ENCODE measurements at regions not wholly inside any gene's neighbourhood (a gene's known extent, or its start where the extent isn't known, plus 50 kb on each side); places are given as distances from the start of the nearest gene placed in this dataset.
A peak's percentile ranks its signal among the peaks of the same experiment; 100 is the strongest.
"Not testable (repeated sequence)": the region's sequence is repeated elsewhere in the genome, so short reads cannot be mapped to it uniquely, and the experiment has no call there.

DNA sequence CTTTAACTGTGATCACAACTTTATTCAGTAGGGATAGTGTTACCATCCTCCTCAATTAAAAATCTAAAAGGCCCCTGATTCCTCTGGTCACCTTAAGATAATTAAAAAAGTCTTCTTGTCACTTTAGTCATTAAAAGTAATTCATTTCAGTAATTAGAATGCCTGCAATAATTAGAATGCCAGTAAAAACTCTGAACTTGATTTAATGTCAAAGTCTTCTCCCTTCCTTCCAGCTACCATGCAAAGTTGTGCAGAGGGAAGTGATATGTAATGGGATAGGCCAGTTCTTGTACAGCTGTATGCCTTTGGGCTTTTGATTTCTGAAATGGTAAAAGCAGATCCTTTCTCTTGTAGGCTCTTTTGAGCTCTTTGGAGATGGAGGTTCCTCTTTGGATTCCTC lies 417.2 kb downstream of the ADAM29 start:
- FAIRE-seq (no peak), DNase-seq (ENCODE audit: low read depth) (no peak)
- no peaks in the 10 kb centered on the region for H3K79me2 ChIP-seq (ENCODE audit: insufficient read depth, low read length)
- no peaks in the 10 kb centered on the region for H3K4me1 ChIP-seq (ENCODE audit: insufficient read depth, low read length)
- no peaks in the 10 kb centered on the region for H4K20me1 ChIP-seq (ENCODE audit: insufficient read depth, low read length)
- H3K4me3 ChIP-seq (ENCODE audit: insufficient read depth, low read depth, low read length) = no peak overlapping the region
- no peaks in the 10 kb centered on the region for H3K9me3 Mint-ChIP-seq (ENCODE audit: unreplicated experiment)
- no peak overlapping the region for H3K27ac Mint-ChIP-seq (ENCODE audit: unreplicated experiment)
- H3K9ac ChIP-seq (ENCODE audit: low read length) = no peak overlapping the region
- no peak overlapping the region for H3K27ac ChIP-seq (ENCODE audit: low read depth, low read length)
- no peak overlapping the region for H3K4me2 ChIP-seq (ENCODE audit: low read length)
- H3K36me3 Mint-ChIP-seq (ENCODE audit: low read depth, unreplicated experiment) = no peaks in the 10 kb centered on the region
- TF ChIP-seq EZH2 (IDR thresholded peaks at IDR 0.05; ENCODE audit: insufficient read depth, low read length) = no peak
- TF ChIP-seq, protein P1, sequence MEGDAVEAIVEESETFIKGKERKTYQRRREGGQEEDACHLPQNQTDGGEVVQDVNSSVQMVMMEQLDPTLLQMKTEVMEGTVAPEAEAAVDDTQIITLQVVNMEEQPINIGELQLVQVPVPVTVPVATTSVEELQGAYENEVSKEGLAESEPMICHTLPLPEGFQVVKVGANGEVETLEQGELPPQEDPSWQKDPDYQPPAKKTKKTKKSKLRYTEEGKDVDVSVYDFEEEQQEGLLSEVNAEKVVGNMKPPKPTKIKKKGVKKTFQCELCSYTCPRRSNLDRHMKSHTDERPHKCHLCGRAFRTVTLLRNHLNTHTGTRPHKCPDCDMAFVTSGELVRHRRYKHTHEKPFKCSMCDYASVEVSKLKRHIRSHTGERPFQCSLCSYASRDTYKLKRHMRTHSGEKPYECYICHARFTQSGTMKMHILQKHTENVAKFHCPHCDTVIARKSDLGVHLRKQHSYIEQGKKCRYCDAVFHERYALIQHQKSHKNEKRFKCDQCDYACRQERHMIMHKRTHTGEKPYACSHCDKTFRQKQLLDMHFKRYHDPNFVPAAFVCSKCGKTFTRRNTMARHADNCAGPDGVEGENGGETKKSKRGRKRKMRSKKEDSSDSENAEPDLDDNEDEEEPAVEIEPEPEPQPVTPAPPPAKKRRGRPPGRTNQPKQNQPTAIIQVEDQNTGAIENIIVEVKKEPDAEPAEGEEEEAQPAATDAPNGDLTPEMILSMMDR (IDR thresholded peaks at IDR 0.05; ENCODE audit: insufficient read depth, low read depth, low read length) = no peak
- no peak overlapping the region for H2AFZ ChIP-seq (ENCODE audit: low read depth, low read length)
- H3K9me3 ChIP-seq (ENCODE audit: insufficient read depth, low read depth, low read length) = no peaks in the 10 kb centered on the region
- H3K27me3 ChIP-seq (ENCODE audit: insufficient read depth, low read length) = no peaks in the 10 kb centered on the region
- no peaks in the 10 kb centered on the region for H3K27me3 Mint-ChIP-seq (ENCODE audit: low read depth, unreplicated experiment)
- no peak overlapping the region for H3K4me3 Mint-ChIP-seq (ENCODE audit: unreplicated experiment)
- no peaks in the 10 kb centered on the region for H3K36me3 ChIP-seq (ENCODE audit: insufficient read depth, low read length)
- peaks cover 7% of the 10 kb centered on the region for H3K4me1 Mint-ChIP-seq (ENCODE audit: low read depth, unreplicated experiment)

GRCh38 chr4:175336570-175336969 lies 418.4 kb downstream of the ADAM29 start:
- H3K4me2 ChIP-seq (ENCODE audit: low read length); H3K27me3 ChIP-seq (ENCODE audit: insufficient read depth, low read length); H3K36me3 Mint-ChIP-seq (ENCODE audit: low read depth, unreplicated experiment); H3K27ac ChIP-seq (ENCODE audit: low read depth, low read length); H3K9me3 Mint-ChIP-seq (ENCODE audit: unreplicated experiment); H3K4me1 ChIP-seq (ENCODE audit: insufficient read depth, low read length); H3K9me3 ChIP-seq (ENCODE audit: insufficient read depth, low read depth, low read length); H3K4me1 Mint-ChIP-seq (ENCODE audit: low read depth, unreplicated experiment); H3K27me3 Mint-ChIP-seq (ENCODE audit: low read depth, unreplicated experiment); H3K36me3 ChIP-seq (ENCODE audit: insufficient read depth, low read length); H3K4me3 ChIP-seq (ENCODE audit: insufficient read depth, low read depth, low read length); H3K4me3 Mint-ChIP-seq (ENCODE audit: unreplicated experiment); H3K27ac Mint-ChIP-seq (ENCODE audit: unreplicated experiment); FAIRE-seq; H4K20me1 ChIP-seq (ENCODE audit: insufficient read depth, low read length); DNase-seq (ENCODE audit: low read depth); H2AFZ ChIP-seq (ENCODE audit: low read depth, low read length); H3K79me2 ChIP-seq (ENCODE audit: insufficient read depth, low read length); H3K9ac ChIP-seq (ENCODE audit: low read length): not testable (repeated sequence)

GRCh38 chr4:175339100-175339707 lies 421.0 kb downstream of the ADAM29 start:
- no peak overlapping the region for H3K4me3 ChIP-seq (ENCODE audit: insufficient read depth, low read depth, low read length)
- Mint-ChIP-seq H3K27me3 (ENCODE audit: low read depth, unreplicated experiment) (no peaks in the 10 kb centered on the region), H3K27ac (ENCODE audit: unreplicated experiment) (no peak overlapping the region), H3K36me3 (ENCODE audit: low read depth, unreplicated experiment) (no peaks in the 10 kb centered on the region), H3K9me3 (ENCODE audit: unreplicated experiment) (peaks cover 4% of the 10 kb centered on the region), H3K4me1 (ENCODE audit: low read depth, unreplicated experiment) (peaks cover 6% of the 10 kb centered on the region), H3K4me3 (ENCODE audit: unreplicated experiment) (no peak overlapping the region)
- H3K79me2 ChIP-seq (ENCODE audit: insufficient read depth, low read length) = no peaks in the 10 kb centered on the region
- H3K4me1 ChIP-seq (ENCODE audit: insufficient read depth, low read length) = no peaks in the 10 kb centered on the region
- H3K27ac ChIP-seq (ENCODE audit: low read depth, low read length) = no peak overlapping the region
- FAIRE-seq = no peak
- H3K4me2 ChIP-seq (ENCODE audit: low read length) = no peak overlapping the region
- H3K36me3 ChIP-seq (ENCODE audit: insufficient read depth, low read length) = no peaks in the 10 kb centered on the region
- no peak overlapping the region for H3K9ac ChIP-seq (ENCODE audit: low read length)
- no peak for TF ChIP-seq EZH2 (IDR thresholded peaks at IDR 0.05; ENCODE audit: insufficient read depth, low read length)
- TF ChIP-seq, protein P1 (IDR thresholded peaks at IDR 0.05; ENCODE audit: insufficient read depth, low read depth, low read length) = no peak
- H3K27me3 ChIP-seq (ENCODE audit: insufficient read depth, low read length) = no peaks in the 10 kb centered on the region
- H3K9me3 ChIP-seq (ENCODE audit: insufficient read depth, low read depth, low read length) = no peaks in the 10 kb centered on the region
- H4K20me1 ChIP-seq (ENCODE audit: insufficient read depth, low read length) = no peaks in the 10 kb centered on the region
- no peak overlapping the region for H2AFZ ChIP-seq (ENCODE audit: low read depth, low read length)
- peak; percentile 61 for DNase-seq (ENCODE audit: low read depth)
